CD14-positive monocyte (primary cell): ENCODE measurements at regions not wholly inside any gene's neighbourhood (a gene's known extent, or its start where the extent isn't known, plus 50 kb on each side); places are given as distances from the start of the nearest gene placed in this dataset.
"Not testable (repeated sequence)": the region's sequence is repeated elsewhere in the genome, so short reads cannot be mapped to it uniquely, and the experiment has no call there.

Source experiments
- DNase-seq, 3 donors: peaks; one replicate each; pipeline ENCODE4 v3.0.0-alpha.2; 2011 to 2022
- H2AFZ ChIP-seq: 2 replicates; pipeline ENCODE4 v1.6.0; 2012; ENCODE audit warnings: mild to moderate bottlenecking, low read depth, low read length, inconsistent platforms; ENCODE audit not compliant: insufficient read depth, poor library complexity, severe bottlenecking
- H3K27ac ChIP-seq, 2 donors: 1 replicate in 1 of 2; 2 replicates in 1 of 2; pipeline ENCODE4 v1.5.1; 2012 to 2013; ENCODE audit warnings: low read length in 2 of 2, control low read depth in 1 of 2, inconsistent platforms in 1 of 2, low read depth in 1 of 2, mild to moderate bottlenecking in 1 of 2
- H3K27me3 ChIP-seq, 2 donors: one replicate each; pipeline versions ENCODE4 v1.6.0 to v1.6.1; 2011 to 2013; ENCODE audit warnings: low read length in 2 of 2; ENCODE audit not compliant: control insufficient read depth in 2 of 2, insufficient read depth in 2 of 2
- H3K36me3 ChIP-seq, 2 donors: replicated peaks in 1 of 2; 1 replicate in 1 of 2; 2 replicates in 1 of 2; pipeline versions ENCODE4 v1.5.1 to v1.6.1; 2012 to 2013; ENCODE audit warnings: low read length in 2 of 2, control low read depth in 1 of 2, inconsistent platforms in 1 of 2, mild to moderate bottlenecking in 1 of 2; ENCODE audit not compliant: insufficient read depth in 2 of 2, control insufficient read depth in 1 of 2
- H3K4me1 ChIP-seq, 2 donors: 1 replicate in 1 of 2; 2 replicates in 1 of 2; pipeline versions ENCODE4 v1.5.1 to v1.6.1; 2012 to 2013; ENCODE audit warnings: low read length in 2 of 2, control low read depth in 1 of 2, inconsistent platforms in 1 of 2, mild to moderate bottlenecking in 1 of 2, moderate library complexity in 1 of 2; ENCODE audit not compliant: insufficient read depth in 2 of 2, control insufficient read depth in 1 of 2
- H3K4me2 ChIP-seq: replicated peaks from 2 replicates; pipeline ENCODE3; 2012; ENCODE audit warnings: low read length, moderate library complexity, mild to moderate bottlenecking; ENCODE audit not compliant: poor library complexity, severe bottlenecking; ENCODE audit errors: extremely low read depth
- H3K4me3 ChIP-seq, 3 experiments: fragments of 200-600 bp in 1 of 3; sonication (generic) in 1 of 3; replicated peaks in 1 of 3; 1 replicate in 2 of 3; 2 replicates in 1 of 3; pipeline ENCODE4 v1.5.1; 2011 to 2013; ENCODE audit warnings: low read length in 3 of 3, mild to moderate bottlenecking in 3 of 3, control low read depth in 2 of 3, low read depth in 2 of 3, inconsistent platforms in 1 of 3, moderate library complexity in 1 of 3
- H3K79me2 ChIP-seq: 2 replicates; pipeline ENCODE4 v1.6.0; 2012; ENCODE audit warnings: mild to moderate bottlenecking, control low read depth, inconsistent platforms, low read length, moderate library complexity; ENCODE audit not compliant: insufficient read depth
- H3K9ac ChIP-seq: 2 replicates; pipeline ENCODE4 v1.6.0; 2017; ENCODE audit warnings: low read length, mild to moderate bottlenecking; ENCODE audit not compliant: insufficient read depth, poor library complexity, severe bottlenecking
- H3K9me3 ChIP-seq, 2 donors: replicated peaks in 1 of 2; 1 replicate in 1 of 2; 2 replicates in 1 of 2; pipeline versions ENCODE4 v1.5.1 to v1.6.1; 2012 to 2013; ENCODE audit warnings: low read length in 2 of 2, control low read depth in 1 of 2; ENCODE audit not compliant: control insufficient read depth in 1 of 2, insufficient read depth in 1 of 2
- H4K20me1 ChIP-seq: 2 replicates; pipeline ENCODE4 v1.6.0; 2012; ENCODE audit warnings: mild to moderate bottlenecking, low read length, control low read depth, moderate library complexity; ENCODE audit not compliant: insufficient read depth
- H3K27ac Mint-ChIP-seq, 7 donors: one replicate each; pipeline ENCODE4 v1.8.0; 2020; ENCODE audit warnings: mild to moderate bottlenecking in 7 of 7, mixed read lengths in 7 of 7, moderate library complexity in 6 of 7, inconsistent platforms in 2 of 7
- H3K27me3 Mint-ChIP-seq, 3 donors: one replicate each; pipeline ENCODE4 v1.8.0; 2021 to 2022; ENCODE audit warnings: low read depth in 3 of 3, mild to moderate bottlenecking in 3 of 3, mixed read lengths in 3 of 3, moderate library complexity in 3 of 3, inconsistent platforms in 1 of 3
- H3K36me3 Mint-ChIP-seq, 2 donors: one replicate each; pipeline ENCODE4 v1.8.0; 2020; ENCODE audit warnings: mixed read lengths in 2 of 2, inconsistent platforms in 1 of 2, mild to moderate bottlenecking in 1 of 2
- H3K4me1 Mint-ChIP-seq: one replicate; pipeline ENCODE4 v1.8.0; 2020; ENCODE audit warnings: mild to moderate bottlenecking, mixed read lengths
- H3K4me3 Mint-ChIP-seq, 2 donors: one replicate each; pipeline ENCODE4 v1.8.0; 2020; ENCODE audit warnings: mild to moderate bottlenecking in 2 of 2, mixed read lengths in 2 of 2, moderate library complexity in 1 of 2
- H3K9me3 Mint-ChIP-seq, 7 donors: one replicate each; pipeline ENCODE4 v1.8.0; 2020 to 2022; ENCODE audit warnings: mixed read lengths in 7 of 7, mild to moderate bottlenecking in 6 of 7, moderate library complexity in 6 of 7, inconsistent platforms in 2 of 7
- CTCF ChIP-seq: fragments of 200-600 bp; IDR thresholded peaks from one replicate; pipeline ENCODE4 v1.8.0; 2022; ENCODE audit warnings: antibody characterized with exemption, mild to moderate bottlenecking
- WGBS: methylation state at CpG from one replicate; pipeline ENCODE4 v1.1.5; 2013; ENCODE audit warnings: missing lambda C conversion rate; ENCODE audit not compliant: insufficient coverage; 5-methylcytosine and 5-hydroxymethylcytosine counted together
- intact Hi-C, 2 donors: fragments of 100-400 bp; cut with micrococcal nuclease; formaldehyde crosslinking; loops; one replicate each; pipeline versions ENCODE4 v1.15.0 to v1.15.1; 2023

- no peaks in the 10 kb centered on the region for H4K20me1 ChIP-seq
- no peak for DNase-seq
- no peak overlapping the region for H3K4me3 Mint-ChIP-seq
- H3K4me1 Mint-ChIP-seq = no peaks in the 10 kb centered on the region
- intact Hi-C loops = no loop called here
- no peak overlapping the region for H3K9ac ChIP-seq
- no peak for TF ChIP-seq CTCF
- no peak overlapping the region for H3K4me3 ChIP-seq
- H3K27ac Mint-ChIP-seq = no peak overlapping the region
- H3K4me1 ChIP-seq = no peaks in the 10 kb centered on the region
- H3K9me3 ChIP-seq = no peaks in the 10 kb centered on the region
- no peak overlapping the region for H3K4me2 ChIP-seq
- no peaks in the 10 kb centered on the region for H3K36me3 Mint-ChIP-seq
- no peaks in the 10 kb centered on the region for H3K27me3 ChIP-seq
- peaks cover 0 to 4% (median 2%) of the 10 kb centered on the region in 7 donors for H3K9me3 Mint-ChIP-seq
- no peak overlapping the region for H3K27ac ChIP-seq
- no peaks in the 10 kb centered on the region for H3K27me3 Mint-ChIP-seq
- no peaks in the 10 kb centered on the region for H3K36me3 ChIP-seq
- no peak overlapping the region for H2AFZ ChIP-seq
- no peaks in the 10 kb centered on the region for H3K79me2 ChIP-seq
- WGBS = no CpG with 5 or more reads among the region's 1 CpG
These were observed 418.6 kb downstream of the PIK3C3 start for GRCh38 chr18:42373584-42373983.

- no peak for DNase-seq
- Histone ChIP-seq H3K27me3 (no peaks in the 10 kb centered on the region), H3K9me3 (no peaks in the 10 kb centered on the region), H3K36me3 (no peaks in the 10 kb centered on the region), H3K9ac (no peak overlapping the region), H4K20me1 (no peaks in the 10 kb centered on the region), H3K27ac (no peak overlapping the region), H3K4me1 (no peaks in the 10 kb centered on the region), H3K4me3 (no peak overlapping the region), H3K4me2 (no peak overlapping the region), H2AFZ (no peak overlapping the region), H3K79me2 (no peaks in the 10 kb centered on the region)
- Mint-ChIP-seq H3K4me3 (no peak overlapping the region), H3K27me3 (no peaks in the 10 kb centered on the region), H3K9me3 (peaks cover 0 to 6% (median 2%) of the 10 kb centered on the region in 7 donors), H3K4me1 (no peaks in the 10 kb centered on the region), H3K27ac (no peak overlapping the region), H3K36me3 (no peaks in the 10 kb centered on the region)
- intact Hi-C loops = no loop called here
- TF ChIP-seq CTCF = no peak
These were observed 419.9 kb downstream of the PIK3C3 start for GRCh38 chr18:42374961-42375360.

- H3K27ac Mint-ChIP-seq = peak overlapping the region in 1 of 7 donors; percentile 59
- not testable (repeated sequence) for H3K4me1 Mint-ChIP-seq, H3K4me3 Mint-ChIP-seq
These were observed 423.8 kb downstream of the PIK3C3 start for GRCh38 chr18:42378854-42379253.

GRCh38 chr18:42381236-42381635, 426.2 kb downstream of the PIK3C3 start:
- H2AFZ ChIP-seq, DNase-seq, H4K20me1 ChIP-seq, H3K9me3 Mint-ChIP-seq, H3K4me3 Mint-ChIP-seq, H3K4me1 ChIP-seq, H3K9me3 ChIP-seq, intact Hi-C loops, H3K27me3 Mint-ChIP-seq, H3K4me1 Mint-ChIP-seq, H3K27ac Mint-ChIP-seq, H3K79me2 ChIP-seq, H3K36me3 Mint-ChIP-seq, H3K4me2 ChIP-seq, H3K36me3 ChIP-seq, H3K4me3 ChIP-seq, H3K9ac ChIP-seq, H3K27me3 ChIP-seq, H3K27ac ChIP-seq: not testable (repeated sequence)
- WGBS = 93% methylated on average over 8 of the region's 8 CpGs

More at GRCh38 chr18:42378854-42379253, 423.8 kb downstream of the PIK3C3 start:
- H3K4me3 ChIP-seq, H3K27me3 Mint-ChIP-seq, H2AFZ ChIP-seq, H3K9me3 ChIP-seq, H3K9me3 Mint-ChIP-seq, H3K36me3 ChIP-seq, H3K27me3 ChIP-seq, H3K27ac ChIP-seq, H4K20me1 ChIP-seq, DNase-seq, H3K9ac ChIP-seq, H3K4me1 ChIP-seq, H3K36me3 Mint-ChIP-seq, H3K79me2 ChIP-seq, H3K4me2 ChIP-seq, intact Hi-C loops: not testable (repeated sequence)
- WGBS = no CpG with 5 or more reads among the region's 1 CpG
